HCT116 (cell line): ENCODE measurements at regions not wholly inside any gene's neighbourhood (a gene's known extent, or its start where the extent isn't known, plus 50 kb on each side); places are given as distances from the start of the nearest gene placed in this dataset.

Experiments
- ATAC-seq: fragments of 200-7000 bp; cut with Tn5 transposase; 2 replicates; pipeline ENCODE4 v1.9.1; 2020; ENCODE audit warnings: mild to moderate bottlenecking, moderate library complexity
- BruUV-seq: library from RNA; stranded (reverse); fragments of 400-500 nt; replicated peaks from 2 replicates; lab custom pipeline; 2021; lab: Mats Ljungman, UMichigan
- CTCF ChIA-PET: fragments of 300-600 bp; sonication (Branson Sonifier 250); formaldehyde crosslinking; loops from one replicate; lab custom pipeline; 2021; ENCODE audit warnings: antibody characterized with exemption; lab: Charles Lee
- POLR2A ChIA-PET: fragments of 300-600, 350-600 bp; sonication (Branson Sonifier 250); formaldehyde crosslinking; loops from one replicate; lab custom pipeline; 2021; ENCODE audit warnings: antibody characterized with exemption; lab: Charles Lee
- RAD21 ChIA-PET, 2 experiments: fragments of 300-600 bp; sonication (Branson Sonifier 250); formaldehyde crosslinking; loops; one replicate each; lab custom pipeline; 2023; ENCODE audit warnings: low total read pairs in 2 of 2; ENCODE audit not compliant: uncharacterized antibody in 2 of 2, unreplicated experiment in 2 of 2, low non-redundant PET in 1 of 2; lab: Charles Lee
- DNase-seq: peaks from one replicate; pipeline ENCODE4 v3.0.0-alpha.2; 2010; ENCODE audit warnings: low read depth, low spot score
- H2AFZ ChIP-seq: fragments of 200-600 bp; shearing (Covaris generic), sonication (generic); 2 replicates; pipeline ENCODE4 v1.6.1; 2017; ENCODE audit warnings: low read depth, mixed run types, mixed read lengths, antibody characterized with exemption, low read length; ENCODE audit not compliant: poor library complexity, severe bottlenecking
- H3K27ac ChIP-seq: 2 replicates; pipeline ENCODE4 v1.5.1; 2012; ENCODE audit warnings: low read depth, low read length
- H3K27me3 ChIP-seq: fragments of 200-600 bp; sonication (generic); 2 replicates; pipeline ENCODE4 v1.6.1; 2016; ENCODE audit warnings: mixed run types, low read length, mixed read lengths; ENCODE audit not compliant: insufficient read depth
- H3K36me3 ChIP-seq, 2 experiments: fragments of 200-500 bp in 1 of 2; fragments of 200-600 bp in 1 of 2; sonication (Bioruptor generic) in 1 of 2; sonication (generic) in 1 of 2; 2 replicates each; pipeline versions ENCODE4 v1.5.1 to v1.6.1; 2014 to 2016; ENCODE audit warnings: low read length in 2 of 2, inconsistent platforms in 1 of 2, mixed read lengths in 1 of 2, mixed run types in 1 of 2; ENCODE audit not compliant: insufficient read depth in 2 of 2, control insufficient read depth in 1 of 2
- H3K4me1 ChIP-seq, 2 experiments: fragments of 200-600 bp in 1 of 2; sonication (generic) in 1 of 2; 2 replicates each; pipeline versions ENCODE4 v1.5.1 to v1.6.1; 2012 to 2017; ENCODE audit warnings: low read length in 2 of 2, inconsistent platforms in 1 of 2, mild to moderate bottlenecking in 1 of 2, mixed read lengths in 1 of 2, mixed run types in 1 of 2, moderate library complexity in 1 of 2; ENCODE audit not compliant: insufficient read depth in 2 of 2, control insufficient read depth in 1 of 2
- H3K4me2 ChIP-seq: fragments of 200-600 bp; sonication (generic); 2 replicates; pipeline ENCODE4 v1.6.1; 2017; ENCODE audit warnings: mixed run types, low read length, mixed read lengths
- H3K4me3 ChIP-seq, 2 experiments: fragments of 200-600 bp in 1 of 2; sonication (generic) in 1 of 2; replicated peaks in 1 of 2; 2 replicates each; pipeline ENCODE4 v1.5.1; 2011 to 2016; ENCODE audit warnings: low read length in 2 of 2, control low read depth in 1 of 2, low read depth in 1 of 2, mild to moderate bottlenecking in 1 of 2, mixed read lengths in 1 of 2, mixed run types in 1 of 2
- H3K79me2 ChIP-seq: fragments of 200-600 bp; sonication (generic); 2 replicates; pipeline ENCODE4 v1.6.1; 2017; ENCODE audit warnings: mild to moderate bottlenecking, mixed run types, low read length, moderate library complexity, mixed read lengths; ENCODE audit not compliant: insufficient read depth
- H3K9ac ChIP-seq: fragments of 200-600 bp; sonication (generic); 2 replicates; pipeline ENCODE4 v1.6.1; 2016; ENCODE audit warnings: low read length, mixed read lengths
- H3K9me2 ChIP-seq: fragments of 200-600 bp; sonication (generic), shearing (Covaris generic); 2 replicates; pipeline ENCODE4 v1.6.1; 2017; ENCODE audit warnings: mixed run types, mild to moderate bottlenecking, moderate library complexity; ENCODE audit not compliant: insufficient read depth
- H3K9me3 ChIP-seq, 2 experiments: fragments of 200-500 bp in 1 of 2; fragments of 200-600 bp in 1 of 2; sonication (Bioruptor generic) in 1 of 2; sonication (generic) in 1 of 2; 2 replicates each; pipeline ENCODE4 v1.6.1; 2014 to 2017; ENCODE audit warnings: low read length in 2 of 2, mixed read lengths in 2 of 2, inconsistent platforms in 1 of 2, low read depth in 1 of 2, mild to moderate bottlenecking in 1 of 2, mixed run types in 1 of 2, moderate library complexity in 1 of 2; ENCODE audit not compliant: control insufficient read depth in 1 of 2, insufficient read depth in 1 of 2
- H4K20me1 ChIP-seq: fragments of 200-600 bp; sonication (generic), shearing (Covaris generic); 2 replicates; pipeline ENCODE4 v1.6.1; 2017; ENCODE audit warnings: mixed run types, mild to moderate bottlenecking, moderate library complexity; ENCODE audit not compliant: insufficient read depth
- CBX3 ChIP-seq: IDR thresholded peaks from 2 replicates; pipeline ENCODE4 v1.6.1; 2012; ENCODE audit warnings: low read depth
- CEBPB ChIP-seq: IDR thresholded peaks from 2 replicates; pipeline ENCODE4 v1.6.1; 2012; ENCODE audit warnings: low read depth
- CTCF ChIP-seq, 3 experiments: fragments of 200-600 bp in 1 of 3; sonication (generic) in 1 of 3; IDR thresholded peaks in 2 of 3; conservative IDR thresholded peaks in 1 of 3; 2 replicates each; pipeline ENCODE4 v1.5.1; 2012 to 2017; ENCODE audit warnings: low read depth in 2 of 3, low read length in 2 of 3, antibody characterized with exemption in 1 of 3, borderline replicate concordance in 1 of 3, control low read depth in 1 of 3, mild to moderate bottlenecking in 1 of 3, mixed read lengths in 1 of 3, mixed run types in 1 of 3, moderate library complexity in 1 of 3; ENCODE audit not compliant: insufficient read depth in 1 of 3
- ELF1 ChIP-seq: IDR thresholded peaks from 2 replicates; pipeline ENCODE4 v1.6.1; 2012; ENCODE audit warnings: low read depth, borderline replicate concordance
- EZH2phosphoT487 ChIP-seq: fragments of 200-600 bp; IDR thresholded peaks from 2 replicates; pipeline ENCODE4 v1.6.1; 2018; ENCODE audit warnings: antibody characterized with exemption, borderline replicate concordance
- JUND ChIP-seq: IDR thresholded peaks from 2 replicates; pipeline ENCODE4 v1.6.1; 2012
- RAD21 ChIP-seq: IDR thresholded peaks from 2 replicates; pipeline ENCODE4 v1.6.1; 2012; ENCODE audit warnings: low read depth, mild to moderate bottlenecking
- REST ChIP-seq: IDR thresholded peaks from 2 replicates; pipeline ENCODE4 v1.6.1; 2012; ENCODE audit warnings: low read depth
- SP1 ChIP-seq: IDR thresholded peaks from 2 replicates; pipeline ENCODE4 v1.6.1; 2012; ENCODE audit warnings: low read depth
- SRF ChIP-seq: IDR thresholded peaks from 2 replicates; pipeline ENCODE4 v1.6.1; 2012; ENCODE audit warnings: low read depth
- YY1 ChIP-seq: IDR thresholded peaks from 2 replicates; pipeline ENCODE4 v1.6.1; 2011; ENCODE audit warnings: low read length, low read depth, moderate library complexity, mild to moderate bottlenecking; ENCODE audit not compliant: insufficient replicate concordance; ENCODE audit errors: extremely low read depth
- ZBTB33 ChIP-seq: IDR thresholded peaks from 2 replicates; pipeline ENCODE4 v1.6.1; 2011; ENCODE audit warnings: mild to moderate bottlenecking, low read length, moderate library complexity; ENCODE audit not compliant: insufficient replicate concordance; ENCODE audit errors: extremely low read depth
- ZFX ChIP-seq: fragments of 450-650 bp; IDR thresholded peaks from 2 replicates; pipeline ENCODE4 v1.6.1; 2017
- intact Hi-C: fragments of 100-400 bp; cut with micrococcal nuclease; formaldehyde crosslinking; loops from 2 replicates; pipeline ENCODE4 v1.10.0; 2022

DNA sequence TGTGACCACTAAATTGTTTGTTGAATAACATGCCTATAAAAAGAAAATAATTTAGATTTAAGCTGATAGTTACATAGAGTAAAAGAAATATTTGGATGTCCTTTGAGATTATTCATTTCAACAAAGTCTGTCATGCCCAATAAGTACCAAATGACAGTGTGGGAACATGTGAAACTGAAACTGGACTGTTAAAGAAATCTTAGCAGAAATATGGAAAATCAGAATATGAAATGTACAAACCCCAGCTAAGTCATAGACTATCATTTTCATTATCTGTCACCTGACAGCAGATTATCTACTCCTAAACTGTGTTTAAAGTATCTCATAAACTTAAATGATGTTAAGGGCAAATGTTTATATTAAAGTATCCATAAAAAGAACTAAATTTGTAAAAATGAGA, 437.8 kb upstream of the FAM241A start:
- no peaks in the 10 kb centered on the region for H4K20me1 ChIP-seq
- H3K4me2 ChIP-seq, result no peak overlapping the region
- CTCF ChIA-PET, result no interaction called here
- POLR2A ChIA-PET, result no interaction called here
- no TSS peak for BruUV-seq
- TF ChIP-seq ELF1 (no peak), JUND (no peak), ZFX (no peak), SRF (no peak), YY1 (no peak), RAD21 (no peak), REST (no peak), CTCF (IDR thresholded peaks at IDR 0.05 in 2 of 3, conservative IDR thresholded peaks at IDR 0.05 in 1 of 3; ENCODE audit: borderline replicate concordance in 1 of 3, insufficient read depth in 1 of 3, low read depth in 2 of 3, low read length in 2 of 3) (no peak), SP1 (no peak), EZH2phosphoT487 (no peak), CEBPB (no peak), CBX3 (no peak), ZBTB33 (no peak)
- no peaks in the 10 kb centered on the region for H3K4me1 ChIP-seq
- H3K36me3 ChIP-seq, result no peaks in the 10 kb centered on the region
- H3K9me2 ChIP-seq, result no peaks in the 10 kb centered on the region
- ATAC-seq (no peak), DNase-seq (no peak)
- no peaks in the 10 kb centered on the region for H3K79me2 ChIP-seq
- no peaks in the 10 kb centered on the region for H3K27me3 ChIP-seq
- no peak overlapping the region for H3K9ac ChIP-seq
- intact Hi-C loops, result no loop called here
- H3K27ac ChIP-seq, result no peak overlapping the region
- no peak overlapping the region for H3K4me3 ChIP-seq
- no peak overlapping the region for H2AFZ ChIP-seq
- no peaks in the 10 kb centered on the region for H3K9me3 ChIP-seq
- RAD21 ChIA-PET, result no interaction called here
